Endothelial cell of umbilical vein (primary cell): ENCODE measurements at regions not wholly inside any gene's neighbourhood (a gene's known extent, or its start where the extent isn't known, plus 50 kb on each side); places are given as distances from the start of the nearest gene placed in this dataset.

Experiments
- BruUV-seq: library from RNA; stranded (reverse); fragments of 400-500 nt; replicated peaks from 2 replicates; lab custom pipeline; 2021; lab: Mats Ljungman, UMichigan
- CTCF ChIA-PET: fragments of 300-600, 350-600 bp; sonication (Branson Sonifier 250); formaldehyde crosslinking; loops from one replicate; lab custom pipeline; 2021; ENCODE audit warnings: antibody characterized with exemption, inconsistent platforms; lab: Charles Lee
- POLR2A ChIA-PET: fragments of 300-600, 350-600 bp; sonication (Branson Sonifier 250); formaldehyde crosslinking; loops from one replicate; lab custom pipeline; 2021; ENCODE audit warnings: antibody characterized with exemption, inconsistent platforms; lab: Charles Lee
- DNase-seq: peaks from one replicate; pipeline ENCODE4 v3.0.0-alpha.2; 2011; ENCODE audit warnings: low read depth, low spot score
- FAIRE-seq: peaks from 2 replicates; lab custom pipeline; 2011; peaks lifted over from hg19 to GRCh38; lab: Jason Lieb, UNC
- H2AFZ ChIP-seq: 2 replicates; pipeline ENCODE4 v1.6.0; 2012; ENCODE audit warnings: low read depth, low read length, control low read depth, inconsistent platforms
- H3K27ac ChIP-seq: 2 replicates; pipeline ENCODE4 v1.5.1; 2011; ENCODE audit warnings: low read depth, mild to moderate bottlenecking, control low read depth, low read length, moderate library complexity; ENCODE audit not compliant: insufficient read depth
- H3K27me3 ChIP-seq, 2 experiments: 2 replicates each; pipeline versions ENCODE4 v1.6.0 to v1.6.1; 2011; ENCODE audit warnings: low read length in 2 of 2, mixed read lengths in 1 of 2; ENCODE audit not compliant: control insufficient read depth in 2 of 2, insufficient read depth in 2 of 2
- H3K36me3 ChIP-seq, 2 experiments: 2 replicates in 1 of 2; 3 replicates in 1 of 2; pipeline ENCODE4 v1.5.1; 2011; ENCODE audit warnings: low read length in 2 of 2, mild to moderate bottlenecking in 1 of 2, moderate library complexity in 1 of 2; ENCODE audit not compliant: control insufficient read depth in 2 of 2, insufficient read depth in 2 of 2; ENCODE audit errors: extremely low read depth in 1 of 2
- H3K4me1 ChIP-seq: 3 replicates; pipeline ENCODE4 v1.5.1; 2011; ENCODE audit warnings: mild to moderate bottlenecking, low read length; ENCODE audit not compliant: control insufficient read depth, insufficient read depth; ENCODE audit errors: extremely low read depth
- H3K4me2 ChIP-seq: 2 replicates; pipeline ENCODE4 v1.6.1; 2011; ENCODE audit warnings: low read length, control low read depth, mixed read lengths; ENCODE audit not compliant: insufficient read depth
- H3K4me3 ChIP-seq, 3 experiments: fragments of 200-600 bp in 1 of 3; sonication (generic), shearing (Covaris generic) in 1 of 3; replicated peaks in 1 of 3; 2 replicates each; pipeline ENCODE4 v1.5.1; 2011 to 2016; ENCODE audit warnings: control low read depth in 3 of 3, low read length in 3 of 3, mild to moderate bottlenecking in 2 of 3, inconsistent platforms in 1 of 3, low read depth in 1 of 3, moderate library complexity in 1 of 3; ENCODE audit not compliant: insufficient read depth in 1 of 3
- H3K79me2 ChIP-seq: 2 replicates; pipeline ENCODE4 v1.6.0; 2012; ENCODE audit warnings: low read length, inconsistent platforms; ENCODE audit not compliant: control insufficient read depth, insufficient read depth
- H3K9ac ChIP-seq: replicated peaks from 2 replicates; pipeline ENCODE3; 2011; ENCODE audit warnings: low read length, control low read depth; ENCODE audit not compliant: insufficient read depth; ENCODE audit errors: extremely low read depth
- H3K9me1 ChIP-seq: replicated peaks from 3 replicates; pipeline ENCODE4 v1.6.0; 2011; ENCODE audit warnings: mild to moderate bottlenecking, low read length; ENCODE audit not compliant: control insufficient read depth, insufficient read depth; ENCODE audit errors: extremely low read depth
- H3K9me3 ChIP-seq: replicated peaks from 2 replicates; pipeline ENCODE4 v1.5.1; 2012; ENCODE audit warnings: low read length, inconsistent platforms; ENCODE audit not compliant: control insufficient read depth, insufficient read depth
- H4K20me1 ChIP-seq: replicated peaks from 2 replicates; pipeline ENCODE3; 2011; ENCODE audit warnings: mild to moderate bottlenecking, low read length; ENCODE audit not compliant: control insufficient read depth, insufficient read depth; ENCODE audit errors: extremely low read depth
- EZH2 ChIP-seq: IDR thresholded peaks from 2 replicates; pipeline ENCODE4 v1.6.1; 2012; ENCODE audit warnings: borderline replicate concordance, low read depth, mild to moderate bottlenecking, moderate library complexity, low read length, inconsistent platforms; ENCODE audit not compliant: severe bottlenecking
- FOS ChIP-seq: IDR thresholded peaks from 2 replicates; pipeline ENCODE4 v1.6.1; 2011; ENCODE audit warnings: mild to moderate bottlenecking, low read length, moderate library complexity, borderline replicate concordance; ENCODE audit not compliant: insufficient read depth
- GATA2 ChIP-seq: IDR thresholded peaks from 2 replicates; pipeline ENCODE4 v1.7.0; 2011; ENCODE audit warnings: low read depth, mild to moderate bottlenecking, moderate library complexity, mixed read lengths, low read length; ENCODE audit not compliant: insufficient read length, insufficient read depth
- JUN ChIP-seq: IDR thresholded peaks from 2 replicates; pipeline ENCODE4 v1.6.1; 2011; ENCODE audit warnings: borderline replicate concordance, low read depth; ENCODE audit not compliant: insufficient read length, insufficient read depth
- MYC ChIP-seq: IDR thresholded peaks from one replicate; pipeline ENCODE4 v1.6.1; 2011; ENCODE audit warnings: mild to moderate bottlenecking, low read depth, low read length
- POLR2A ChIP-seq: IDR thresholded peaks from 2 replicates; pipeline ENCODE4 v1.6.1; 2012; ENCODE audit warnings: low read depth, mild to moderate bottlenecking, control low read depth, low read length
- POLR2AphosphoS5 ChIP-seq: IDR thresholded peaks from 2 replicates; pipeline ENCODE4 v1.6.1; 2012; ENCODE audit warnings: low read depth, mild to moderate bottlenecking, control low read depth, low read length, moderate library complexity; ENCODE audit not compliant: insufficient read depth
- dilution Hi-C: fragments of 300-500 bp; cut with MboI; formaldehyde crosslinking; loops from one replicate; pipeline ENCODE4 v1.15.0; 2019; ENCODE audit warnings: low sequenced_read_pairs; ENCODE audit not compliant: extremely low pct_ligation_motif_present
- intact Hi-C: fragments of 100-400 bp; cut with micrococcal nuclease; formaldehyde crosslinking; loops from one replicate; pipeline ENCODE4 v1.10.0; 2022
- TF ChIP-seq, protein P1 (sequence below): IDR thresholded peaks from 2 replicates; pipeline ENCODE4 v1.6.1; 2011; ENCODE audit not compliant: insufficient read depth, insufficient read length
- TF ChIP-seq, protein P2 (sequence below), 2 donors: IDR thresholded peaks; 1 replicate in 1 of 2; 2 replicates in 1 of 2; pipeline ENCODE4 v1.5.1; 2011; ENCODE audit warnings: low read length in 2 of 2, mild to moderate bottlenecking in 2 of 2, moderate library complexity in 2 of 2, control low read depth in 1 of 2, inconsistent platforms in 1 of 2, low read depth in 1 of 2; ENCODE audit not compliant: insufficient read depth in 1 of 2; ENCODE audit errors: extremely low read depth in 1 of 2

GRCh38 chr1:55374216-55374615, 159.1 kb upstream of the USP24 start:
- no peaks in the 10 kb centered on the region for H3K79me2 ChIP-seq
- intact Hi-C loops, result loop anchor here (2.0 to 10.0 kb wide), 2 partner anchors 105 to 321 kb away; no protein-coding TSS in a partner anchor
- H3K9me3 ChIP-seq, result no peaks in the 10 kb centered on the region
- no peak for DNase-seq
- dilution Hi-C loops, result no loop called here
- no peaks in the 10 kb centered on the region for H4K20me1 ChIP-seq
- POLR2A ChIA-PET, result no interaction called here
- no peak overlapping the region for H3K27ac ChIP-seq
- no peaks in the 10 kb centered on the region for H3K4me1 ChIP-seq
- H3K4me3 ChIP-seq, result no peak overlapping the region
- H2AFZ ChIP-seq, result no peak overlapping the region
- CTCF ChIA-PET, result interaction anchor here (0.5 to 6.1 kb wide), 10 partner anchors 11 to 1447 kb away, joined by 3 to 174 read pairs (median 13); partner anchors contain the start of gene PLPP3
- no peak overlapping the region for H3K9ac ChIP-seq
- TF ChIP-seq POLR2A, result no peak
- no peak for TF ChIP-seq EZH2
- TF ChIP-seq POLR2AphosphoS5, result no peak
- TF ChIP-seq, protein P1, sequence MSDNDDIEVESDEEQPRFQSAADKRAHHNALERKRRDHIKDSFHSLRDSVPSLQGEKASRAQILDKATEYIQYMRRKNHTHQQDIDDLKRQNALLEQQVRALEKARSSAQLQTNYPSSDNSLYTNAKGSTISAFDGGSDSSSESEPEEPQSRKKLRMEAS, result no peak
- no peak for TF ChIP-seq FOS
- TF ChIP-seq JUN, result no peak
- no peak for TF ChIP-seq MYC
- TF ChIP-seq, protein P2, sequence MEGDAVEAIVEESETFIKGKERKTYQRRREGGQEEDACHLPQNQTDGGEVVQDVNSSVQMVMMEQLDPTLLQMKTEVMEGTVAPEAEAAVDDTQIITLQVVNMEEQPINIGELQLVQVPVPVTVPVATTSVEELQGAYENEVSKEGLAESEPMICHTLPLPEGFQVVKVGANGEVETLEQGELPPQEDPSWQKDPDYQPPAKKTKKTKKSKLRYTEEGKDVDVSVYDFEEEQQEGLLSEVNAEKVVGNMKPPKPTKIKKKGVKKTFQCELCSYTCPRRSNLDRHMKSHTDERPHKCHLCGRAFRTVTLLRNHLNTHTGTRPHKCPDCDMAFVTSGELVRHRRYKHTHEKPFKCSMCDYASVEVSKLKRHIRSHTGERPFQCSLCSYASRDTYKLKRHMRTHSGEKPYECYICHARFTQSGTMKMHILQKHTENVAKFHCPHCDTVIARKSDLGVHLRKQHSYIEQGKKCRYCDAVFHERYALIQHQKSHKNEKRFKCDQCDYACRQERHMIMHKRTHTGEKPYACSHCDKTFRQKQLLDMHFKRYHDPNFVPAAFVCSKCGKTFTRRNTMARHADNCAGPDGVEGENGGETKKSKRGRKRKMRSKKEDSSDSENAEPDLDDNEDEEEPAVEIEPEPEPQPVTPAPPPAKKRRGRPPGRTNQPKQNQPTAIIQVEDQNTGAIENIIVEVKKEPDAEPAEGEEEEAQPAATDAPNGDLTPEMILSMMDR (IDR thresholded peaks at IDR 0.05; ENCODE audit: extremely low read depth in 1 of 2, insufficient read depth in 1 of 2, low read depth in 1 of 2, low read length in 2 of 2), result no peak
- TF ChIP-seq GATA2, result no peak
- BruUV-seq, result no TSS peak
- H3K36me3 ChIP-seq, result no peaks in the 10 kb centered on the region
- no peaks in the 10 kb centered on the region for H3K9me1 ChIP-seq
- no peak for FAIRE-seq
- H3K27me3 ChIP-seq, result no peaks in the 10 kb centered on the region
- no peak overlapping the region for H3K4me2 ChIP-seq
